Neural progenitor cell (in vitro differentiated cells): ENCODE measurements at regions not wholly inside any gene's neighbourhood (a gene's known extent, or its start where the extent isn't known, plus 50 kb on each side); places are given as distances from the start of the nearest gene placed in this dataset.

ENCODE experiments used
- EZH2phosphoT487 ChIP-seq: fragments of 200-600 bp; sonication (generic); IDR thresholded peaks from 2 replicates; pipeline ENCODE4 v1.6.1; 2017; ENCODE audit warnings: antibody characterized with exemption
- TF ChIP-seq, protein P1 (sequence below): fragments of 200-600 bp; sonication (generic); IDR thresholded peaks from 2 replicates; pipeline ENCODE4 v1.5.1; 2017; ENCODE audit warnings: antibody characterized with exemption, mild to moderate bottlenecking

DNA sequence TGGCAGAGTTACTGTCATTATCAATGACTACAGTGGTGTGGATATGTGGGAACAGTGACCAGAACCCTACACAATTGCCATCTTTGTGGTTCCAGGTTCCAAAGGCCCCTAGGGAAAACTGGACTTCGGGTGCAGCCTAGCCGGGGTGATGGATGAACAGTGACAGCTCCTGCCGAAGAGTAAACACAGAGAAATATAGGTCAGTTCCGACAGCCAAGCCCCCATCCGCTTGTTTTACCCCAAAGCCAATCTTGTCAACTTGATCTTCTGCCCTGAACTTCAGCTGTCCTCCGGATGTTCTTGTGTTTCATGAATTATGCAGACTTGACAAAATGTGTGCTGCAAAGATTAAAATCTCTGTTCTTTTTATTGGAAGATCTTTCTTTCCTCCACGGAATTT is 200.4 kb upstream of the SRRM4 start:
- TF ChIP-seq, protein P1, sequence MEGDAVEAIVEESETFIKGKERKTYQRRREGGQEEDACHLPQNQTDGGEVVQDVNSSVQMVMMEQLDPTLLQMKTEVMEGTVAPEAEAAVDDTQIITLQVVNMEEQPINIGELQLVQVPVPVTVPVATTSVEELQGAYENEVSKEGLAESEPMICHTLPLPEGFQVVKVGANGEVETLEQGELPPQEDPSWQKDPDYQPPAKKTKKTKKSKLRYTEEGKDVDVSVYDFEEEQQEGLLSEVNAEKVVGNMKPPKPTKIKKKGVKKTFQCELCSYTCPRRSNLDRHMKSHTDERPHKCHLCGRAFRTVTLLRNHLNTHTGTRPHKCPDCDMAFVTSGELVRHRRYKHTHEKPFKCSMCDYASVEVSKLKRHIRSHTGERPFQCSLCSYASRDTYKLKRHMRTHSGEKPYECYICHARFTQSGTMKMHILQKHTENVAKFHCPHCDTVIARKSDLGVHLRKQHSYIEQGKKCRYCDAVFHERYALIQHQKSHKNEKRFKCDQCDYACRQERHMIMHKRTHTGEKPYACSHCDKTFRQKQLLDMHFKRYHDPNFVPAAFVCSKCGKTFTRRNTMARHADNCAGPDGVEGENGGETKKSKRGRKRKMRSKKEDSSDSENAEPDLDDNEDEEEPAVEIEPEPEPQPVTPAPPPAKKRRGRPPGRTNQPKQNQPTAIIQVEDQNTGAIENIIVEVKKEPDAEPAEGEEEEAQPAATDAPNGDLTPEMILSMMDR, result no peak
- no peak for TF ChIP-seq EZH2phosphoT487
